Glomerular endothelial cell (primary cell): ENCODE measurements at regions not wholly inside any gene's neighbourhood (a gene's known extent, or its start where the extent isn't known, plus 50 kb on each side); places are given as distances from the start of the nearest gene placed in this dataset.

Source experiments
- DNase-seq: peaks from one replicate; pipeline ENCODE4 v3.0.0-alpha.2; 2011; ENCODE audit warnings: low read depth, low spot score; ENCODE audit errors: extremely low read depth

DNA sequence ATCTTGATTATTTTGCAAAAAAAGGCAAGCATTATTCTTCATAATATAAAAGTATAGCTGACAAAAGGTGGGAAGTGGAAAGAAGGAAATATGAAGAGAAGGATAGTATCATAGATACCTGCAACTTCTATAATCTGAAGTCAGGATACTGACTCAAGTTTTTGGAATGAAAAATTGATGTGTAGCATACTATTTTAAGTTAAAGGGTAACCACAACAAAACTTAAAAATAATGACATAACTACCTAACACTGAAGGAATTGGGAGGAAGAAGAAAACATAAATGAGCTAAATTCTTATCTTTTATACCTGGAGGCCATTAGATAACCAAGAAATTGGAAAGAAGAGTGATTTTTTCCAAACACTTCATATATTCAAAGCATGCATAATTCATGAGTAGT, 51.8 kb upstream of the TLE1 start:
- no peak for DNase-seq

DNA sequence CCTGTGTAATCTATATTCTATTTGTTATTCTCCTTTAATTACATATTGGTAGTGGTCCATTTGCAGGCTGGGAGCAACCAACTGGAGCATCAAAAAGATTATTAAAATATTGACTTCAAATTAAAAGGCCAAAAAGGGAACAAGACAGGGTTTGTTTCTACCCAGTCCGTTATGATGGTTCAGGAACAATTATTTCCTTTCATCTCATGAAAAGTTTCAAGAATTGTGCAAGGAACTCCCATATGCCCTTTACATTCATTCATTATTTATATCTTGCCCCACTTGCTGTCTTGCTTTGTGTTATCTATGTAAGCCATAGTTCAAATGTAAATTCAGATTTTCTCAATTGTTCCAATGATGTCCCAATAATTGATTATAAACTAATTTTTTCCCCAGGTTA, 58.7 kb upstream of the TLE1 start:
- DNase-seq: no peak

DNA sequence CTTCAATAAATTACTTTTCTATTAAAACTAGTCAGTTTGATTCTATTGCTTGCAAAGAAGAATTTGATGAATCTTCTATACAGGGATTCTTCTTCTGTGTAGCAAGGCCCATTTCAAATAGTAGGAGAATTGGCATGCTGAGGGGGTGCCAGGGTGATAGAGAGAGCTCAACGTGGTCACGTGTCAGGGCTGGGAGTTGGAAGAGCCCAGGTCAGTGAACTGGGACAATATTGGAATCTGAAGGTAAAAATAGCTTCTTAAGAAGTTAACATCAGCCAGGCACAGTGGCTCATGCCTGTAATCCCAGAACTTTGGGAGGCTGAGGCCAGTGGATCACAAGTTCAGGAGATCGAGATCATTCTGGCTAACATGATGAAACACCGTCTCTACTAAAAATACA, 64.1 kb upstream of the TLE1 start:
- DNase-seq: no peak

DNA sequence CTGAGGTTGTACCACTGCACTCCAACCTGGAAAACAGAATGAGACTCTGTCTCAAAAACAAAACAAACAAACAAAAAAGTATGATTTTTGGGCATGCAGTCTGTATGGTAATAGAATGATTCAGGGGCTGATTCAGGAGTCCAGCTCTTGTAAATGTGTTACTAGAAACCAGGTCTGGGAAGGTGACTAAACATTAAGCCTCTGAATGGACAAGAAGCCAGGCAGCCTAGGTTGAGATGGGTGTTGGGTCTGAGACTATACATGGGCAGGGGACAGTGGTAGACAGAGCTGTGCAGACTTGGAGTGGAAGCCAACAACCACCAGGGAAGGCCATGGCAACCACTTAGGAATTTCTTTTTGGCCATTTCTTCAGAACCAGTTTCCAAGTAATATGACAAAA, 64.9 kb upstream of the TLE1 start:
- no peak for DNase-seq

DNA sequence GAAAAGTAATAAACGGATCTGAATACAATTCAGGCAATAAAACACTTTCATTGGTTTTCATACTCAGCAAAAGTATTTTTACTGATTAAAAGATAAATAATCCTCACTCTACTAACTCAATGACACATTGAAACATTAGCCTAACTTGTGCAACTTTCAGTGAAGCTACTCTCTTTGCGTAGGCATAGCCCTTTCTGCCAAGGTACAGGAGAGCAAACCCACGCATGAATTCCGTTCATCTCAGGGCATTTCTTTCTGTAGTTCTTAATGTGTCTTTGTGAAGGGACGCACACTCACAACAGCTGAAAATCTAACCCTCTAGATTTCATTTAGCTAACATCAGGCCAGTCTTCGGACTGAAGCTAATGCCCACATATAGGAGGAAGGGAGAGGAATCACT, 66.4 kb upstream of the TLE1 start:
- DNase-seq: no peak

DNA sequence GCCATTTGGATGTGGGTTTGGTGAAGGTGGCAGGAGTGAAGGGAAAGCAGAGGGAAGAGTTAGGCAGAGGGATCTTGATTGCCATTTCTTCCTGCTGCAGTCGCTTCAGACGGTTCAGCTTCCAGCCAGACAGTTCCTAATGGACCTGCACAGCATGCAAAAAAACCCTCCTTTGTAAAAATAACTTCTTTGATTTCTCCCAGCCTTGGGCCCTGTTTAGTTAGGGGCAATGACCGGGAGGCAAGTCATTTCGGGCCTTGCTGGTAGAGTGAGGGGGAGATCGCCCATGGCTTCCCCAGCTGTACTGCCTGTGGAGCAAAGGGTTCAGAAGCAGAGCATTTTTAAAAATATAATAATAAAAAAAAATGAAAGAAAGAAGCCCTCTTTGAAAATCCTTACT, 67.2 kb upstream of the TLE1 start:
- DNase-seq: no peak

DNA sequence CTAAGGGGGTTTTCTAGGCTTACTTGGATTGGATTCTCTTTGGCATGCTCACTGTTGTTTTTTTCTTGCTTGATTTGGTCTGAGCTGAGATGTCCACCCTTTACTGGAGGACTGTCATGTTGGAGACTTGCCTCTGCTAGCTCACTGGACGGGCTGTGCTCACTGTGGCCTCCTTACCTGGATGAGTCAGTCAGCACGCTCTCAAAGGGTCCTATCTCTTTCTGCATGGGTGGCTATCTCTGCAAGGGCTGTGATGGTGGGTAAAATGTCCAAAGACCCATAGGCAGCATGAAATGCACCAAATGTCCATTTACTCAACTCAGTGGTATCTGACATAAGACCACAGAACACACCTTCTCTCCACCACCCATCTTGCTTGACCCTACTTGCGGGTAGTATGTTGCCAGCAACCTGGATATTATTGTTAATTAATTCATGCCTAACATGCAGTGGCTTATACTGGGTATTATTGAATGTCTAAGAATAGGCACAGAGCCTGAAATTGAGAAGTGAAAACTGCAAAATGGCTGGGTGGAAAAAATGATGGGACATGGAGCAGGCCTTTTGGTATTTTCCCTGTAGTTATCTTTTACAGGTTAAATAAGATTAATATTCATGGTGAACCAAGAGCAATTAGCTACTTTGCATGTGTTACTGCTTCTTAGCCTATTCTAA, 68.9 kb upstream of the TLE1 start:
- DNase-seq: no peak

DNA sequence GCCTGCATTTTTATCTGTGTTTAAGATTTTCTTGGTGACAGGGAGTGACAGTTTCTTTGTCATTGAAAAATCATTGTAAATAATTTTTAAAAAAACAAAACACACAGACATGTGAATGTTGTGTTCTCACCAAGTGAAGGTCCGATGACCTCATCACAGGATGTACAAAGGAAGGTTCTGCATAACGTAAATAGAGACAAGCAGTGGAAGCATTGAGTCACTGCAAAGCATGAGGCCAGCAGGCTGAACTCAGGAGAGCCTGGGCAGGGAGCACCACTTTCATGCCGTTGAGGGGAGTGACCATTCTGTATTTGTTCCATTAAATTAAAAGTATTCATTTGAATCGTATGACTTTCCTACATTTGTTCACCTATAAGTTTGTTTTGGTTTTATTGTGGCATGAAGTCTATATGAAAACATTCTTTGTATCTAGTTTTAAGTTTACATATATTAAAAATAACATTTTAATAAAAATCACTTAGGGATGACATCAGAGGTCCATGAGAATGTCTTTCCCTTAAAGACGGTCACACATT, 70.4 kb upstream of the TLE1 start:
- peak; percentile 96 for DNase-seq

DNA sequence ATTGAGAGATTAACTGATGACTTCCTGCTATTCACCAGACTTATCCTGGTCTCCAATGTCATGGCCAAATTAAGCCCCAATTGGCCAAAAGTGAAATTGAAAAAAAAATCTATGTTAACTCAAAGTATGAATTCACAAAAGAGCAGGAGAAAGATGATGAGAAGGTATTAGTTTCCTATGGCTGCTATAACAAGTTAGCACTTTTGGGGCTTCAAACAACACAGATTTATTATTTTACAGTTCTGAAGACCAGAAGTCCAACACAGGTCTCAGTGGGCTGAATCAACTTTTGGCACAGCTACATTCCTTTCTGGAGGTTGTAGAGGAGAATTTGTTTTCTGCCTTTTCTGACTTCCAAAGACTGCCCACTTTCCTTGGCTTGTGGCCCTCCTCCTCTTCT, 78.6 kb upstream of the TLE1 start:
- no peak for DNase-seq

DNA sequence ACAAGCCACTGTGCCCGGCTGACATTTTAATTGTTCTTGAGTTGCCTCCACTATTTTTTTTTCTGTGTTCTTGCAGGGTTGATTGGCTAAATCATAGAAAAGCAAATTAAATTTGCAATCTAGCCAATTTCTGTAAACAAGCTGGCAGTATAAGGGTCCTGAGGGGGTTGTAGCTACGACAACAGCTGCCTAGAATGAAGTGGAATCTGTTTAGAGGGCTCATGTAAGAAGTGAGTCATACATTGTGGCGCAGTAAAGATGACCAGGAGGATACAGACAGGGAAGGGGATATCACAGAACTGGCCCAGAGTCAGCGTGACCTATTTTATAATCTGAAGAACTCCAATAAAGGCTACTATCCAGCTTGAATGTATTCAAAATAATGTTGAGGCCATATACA, 82.2 kb upstream of the TLE1 start:
- no peak for DNase-seq

DNA sequence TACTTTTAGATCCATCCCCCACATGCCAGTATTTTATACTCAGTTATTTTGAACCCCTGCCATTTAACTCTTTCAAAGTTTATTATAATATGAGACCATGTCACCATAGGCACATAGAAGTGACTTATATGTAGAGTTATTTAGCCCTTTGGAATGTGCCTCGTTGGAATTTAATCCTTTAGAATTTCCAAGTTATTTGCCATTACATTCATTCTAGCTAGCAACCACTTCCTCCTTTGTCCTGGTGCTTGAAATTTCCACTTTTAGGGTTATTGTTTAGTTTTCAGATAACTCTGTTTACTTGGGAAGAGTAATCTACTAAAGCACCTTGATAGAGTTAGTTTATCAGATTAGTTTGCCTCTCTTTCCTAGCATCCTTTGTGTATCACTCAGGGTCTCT, 82.8 kb upstream of the TLE1 start:
- DNase-seq: no peak

DNA sequence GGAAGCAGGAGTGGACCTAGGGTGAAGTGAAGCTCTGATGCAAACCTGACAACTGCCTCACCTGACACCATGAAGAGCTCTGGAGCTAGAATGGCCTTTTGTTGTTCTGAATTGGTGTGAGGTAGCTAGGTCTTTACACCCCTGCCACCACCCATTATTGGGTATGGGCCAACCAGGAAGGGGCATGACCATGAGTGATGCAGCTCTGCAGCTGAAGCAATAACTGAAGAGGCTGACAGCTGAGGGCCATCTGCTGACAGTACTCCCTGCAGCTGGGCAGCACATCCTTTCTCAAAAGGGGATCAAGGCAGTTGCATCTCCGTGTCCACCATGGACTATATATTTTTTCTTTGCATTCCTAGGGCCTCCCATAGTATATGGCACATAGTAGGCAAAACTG, 87.0 kb upstream of the TLE1 start:
- DNase-seq: no peak

DNA sequence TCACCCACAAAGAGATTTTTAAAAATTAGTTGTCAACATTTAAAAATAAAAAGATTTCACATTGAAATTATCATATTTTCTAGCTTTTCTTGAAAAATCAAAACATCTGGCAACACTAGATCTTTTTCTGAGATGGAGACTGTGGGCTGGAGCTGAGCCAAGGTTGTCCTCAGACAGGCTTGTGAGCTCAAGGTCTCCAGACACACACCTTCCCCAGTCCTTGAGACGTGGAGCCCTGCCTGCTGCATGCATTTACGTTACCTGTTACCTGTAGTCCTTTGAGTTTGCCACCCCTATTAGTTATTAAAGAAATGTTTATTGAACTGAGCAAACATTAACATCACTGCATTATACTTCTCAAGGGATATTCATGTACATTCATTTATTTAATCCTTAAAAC, 87.5 kb upstream of the TLE1 start:
- DNase-seq: no peak

DNA sequence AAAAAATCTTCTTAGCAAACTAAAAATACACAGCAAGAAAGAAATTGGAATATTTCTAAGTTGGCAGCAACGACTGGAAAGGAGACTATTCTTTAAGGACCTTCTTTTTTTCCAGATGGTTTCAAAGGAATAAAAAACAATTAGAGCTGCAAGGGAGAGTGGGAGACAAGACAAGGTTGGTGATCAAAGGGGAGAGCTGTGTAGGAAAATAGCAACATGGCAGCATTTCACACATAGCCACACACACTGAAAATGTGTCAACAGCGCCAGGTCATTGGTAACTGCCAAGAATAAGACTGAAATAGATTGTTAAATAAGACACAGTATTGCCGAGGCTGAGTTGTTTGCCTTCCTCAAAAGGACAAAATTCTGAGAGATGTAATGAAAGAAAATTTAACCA, 88.1 kb upstream of the TLE1 start:
- no peak for DNase-seq

DNA sequence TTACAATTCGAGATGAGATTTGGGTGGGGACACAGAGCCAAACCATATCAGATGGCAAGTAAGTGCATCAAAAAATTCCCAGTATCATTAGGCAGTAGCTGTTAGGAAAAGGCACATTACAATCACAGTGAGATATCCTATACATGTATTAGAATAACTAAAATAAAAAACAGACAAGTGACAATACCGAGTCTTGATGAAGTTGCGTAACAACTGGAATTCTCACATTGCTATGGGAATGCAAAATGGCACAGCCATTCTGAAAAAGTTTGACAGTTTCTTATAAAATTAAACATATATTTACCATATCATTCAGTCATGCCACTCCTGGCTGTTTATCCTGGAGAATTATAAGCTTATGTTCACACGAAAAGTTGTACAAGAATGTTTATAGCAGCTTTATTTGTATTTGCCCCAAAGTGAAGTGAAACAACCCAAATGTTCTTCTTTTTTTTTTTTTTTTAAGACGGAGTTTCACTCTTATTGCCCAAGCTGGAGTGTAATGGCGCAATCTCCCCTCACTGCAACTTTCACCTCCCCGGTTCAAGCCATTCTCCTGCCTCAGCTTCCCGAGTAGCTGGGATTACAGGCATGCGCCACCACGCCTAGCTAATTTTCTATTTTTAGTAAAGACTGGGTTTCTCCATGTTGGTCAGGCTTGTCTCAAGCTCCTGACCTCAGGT, 93.1 kb upstream of the TLE1 start:
- no peak for DNase-seq

DNA sequence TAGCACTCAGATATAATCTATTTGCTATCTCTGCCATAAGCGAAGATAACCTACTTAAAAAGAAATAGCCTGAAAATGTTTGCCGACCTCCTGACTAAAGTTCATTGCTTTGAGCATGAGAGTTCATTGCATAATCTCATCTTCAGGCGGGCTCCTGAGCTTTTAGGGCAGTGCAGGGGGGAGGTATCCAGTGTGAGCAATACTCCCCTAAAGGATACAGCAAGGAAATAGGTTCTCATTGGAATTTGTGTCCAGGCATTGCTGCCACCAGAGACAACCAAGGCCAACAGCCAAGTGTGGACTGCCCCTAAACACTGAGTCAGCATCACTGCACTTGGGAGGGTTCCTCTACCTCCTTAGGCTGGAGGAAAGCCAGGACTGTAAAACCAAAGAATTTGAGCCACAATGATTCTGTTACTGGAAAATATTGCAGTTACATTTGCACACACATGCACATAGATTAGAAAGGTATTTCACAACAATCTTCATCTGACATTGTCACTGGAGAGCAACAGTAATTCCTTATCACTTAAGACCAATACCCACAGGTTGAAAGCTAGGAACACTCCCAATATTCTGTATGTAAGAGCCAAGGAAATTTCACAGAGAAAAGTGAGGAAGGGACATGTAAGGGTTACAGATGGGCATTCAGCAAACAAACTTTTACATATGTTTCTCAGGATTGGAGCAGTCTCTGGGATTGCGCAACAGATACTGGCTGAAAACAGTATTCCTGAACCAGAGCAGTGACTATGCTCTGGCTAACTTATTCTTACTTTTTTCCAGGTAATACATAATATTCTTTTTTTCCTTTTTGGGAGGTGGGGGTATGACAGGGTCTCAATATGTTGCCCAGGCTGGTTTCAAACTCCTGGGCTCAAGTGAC, 98.6 kb upstream of the TLE1 start:
- DNase-seq: no peak

DNA sequence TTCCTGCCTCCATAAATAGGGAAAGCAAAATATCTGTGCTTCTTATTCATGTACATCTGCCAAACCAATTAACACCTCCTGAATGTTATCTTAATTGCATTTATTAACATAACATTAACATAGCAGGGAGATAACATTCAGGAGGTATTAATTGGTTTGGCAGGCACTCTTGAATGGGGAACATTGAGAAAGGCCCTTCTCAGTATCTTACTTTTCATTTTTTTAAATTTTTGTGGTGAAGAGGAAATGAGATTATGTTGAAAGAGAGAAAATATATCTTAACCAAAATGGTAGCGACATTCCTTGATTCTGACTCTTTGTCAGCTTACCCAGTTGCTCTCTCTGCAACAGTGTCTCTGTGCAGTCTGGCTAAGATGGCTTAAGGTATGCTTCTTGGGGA, 100.4 kb upstream of the TLE1 start:
- DNase-seq: no peak

DNA sequence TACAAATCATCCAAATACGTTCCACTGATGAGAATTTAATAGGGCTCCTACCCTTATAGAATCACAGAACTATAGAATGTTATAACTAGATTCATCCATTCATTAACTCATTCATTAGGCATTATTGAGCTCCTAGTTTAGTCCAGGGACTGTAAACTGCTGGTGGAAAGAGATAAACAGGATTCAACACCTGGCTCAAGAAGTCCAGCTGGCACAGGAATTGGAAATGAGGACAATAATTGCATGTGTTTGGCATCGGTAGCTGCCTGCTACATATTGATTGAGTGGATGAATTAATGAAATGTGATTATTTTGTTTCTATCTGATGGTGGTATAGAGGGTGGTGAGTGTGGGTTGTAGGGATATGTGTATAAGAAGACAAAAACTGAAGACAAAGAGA, 100.8 kb upstream of the TLE1 start:
- no peak for DNase-seq

DNA sequence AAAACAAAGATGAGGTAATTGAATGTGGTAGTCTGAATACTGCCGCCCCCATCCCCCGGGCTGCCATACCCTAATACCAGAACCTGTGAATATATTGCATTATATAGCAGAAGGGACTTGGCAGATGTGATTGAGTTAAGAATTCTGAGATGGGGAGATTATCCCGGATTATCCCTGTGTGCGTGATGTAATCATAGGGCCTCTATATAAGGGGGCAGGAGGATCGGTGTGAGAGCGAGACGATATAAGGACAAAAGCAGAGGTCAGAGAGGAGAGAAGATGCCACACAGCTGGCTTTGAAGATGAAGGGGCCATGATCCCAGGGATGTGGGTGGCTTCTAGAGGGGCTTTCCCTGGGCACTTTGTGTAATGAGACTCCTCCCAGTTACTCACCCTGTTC, 101.7 kb upstream of the TLE1 start:
- no peak for DNase-seq

DNA sequence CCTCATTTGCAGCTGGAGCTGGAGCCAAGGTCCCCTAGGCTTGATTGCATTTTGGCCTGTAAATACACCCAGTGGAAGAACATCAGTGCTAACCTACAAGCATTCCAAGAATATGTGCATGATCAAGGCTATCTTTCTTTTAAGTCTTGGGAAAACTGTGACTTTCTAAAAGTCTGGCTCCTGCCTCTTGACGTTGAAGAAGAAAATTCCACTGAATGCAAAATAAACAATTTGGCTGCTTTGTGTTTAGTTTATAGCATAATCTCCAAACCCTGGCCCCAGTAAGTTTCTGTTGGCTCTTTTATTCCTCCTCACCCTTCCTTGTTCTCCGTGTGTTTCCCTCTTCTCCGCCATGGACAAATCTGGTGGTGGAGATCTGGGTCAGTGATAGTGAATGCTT, 109.3 kb upstream of the TLE1 start:
- no peak for DNase-seq

DNA sequence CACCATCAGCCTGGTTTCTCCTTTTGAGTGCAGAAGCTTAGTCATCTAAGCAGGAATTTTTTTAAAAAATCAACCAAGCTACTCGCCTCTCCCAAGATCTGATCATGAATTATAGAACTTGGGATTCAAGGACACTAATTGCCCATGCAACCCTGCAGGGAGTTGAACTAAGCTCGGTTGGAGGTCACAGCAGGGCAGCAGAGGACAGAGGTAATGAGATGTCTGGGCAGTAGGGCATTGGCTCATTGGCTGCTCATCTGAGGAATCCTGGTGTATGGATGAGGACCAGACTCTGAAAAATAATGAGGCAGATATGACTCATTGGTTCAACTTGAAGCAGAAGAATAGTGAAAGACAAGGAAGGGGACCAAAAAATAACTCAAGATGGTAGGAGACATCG, 111.8 kb upstream of the TLE1 start:
- DNase-seq: no peak

DNA sequence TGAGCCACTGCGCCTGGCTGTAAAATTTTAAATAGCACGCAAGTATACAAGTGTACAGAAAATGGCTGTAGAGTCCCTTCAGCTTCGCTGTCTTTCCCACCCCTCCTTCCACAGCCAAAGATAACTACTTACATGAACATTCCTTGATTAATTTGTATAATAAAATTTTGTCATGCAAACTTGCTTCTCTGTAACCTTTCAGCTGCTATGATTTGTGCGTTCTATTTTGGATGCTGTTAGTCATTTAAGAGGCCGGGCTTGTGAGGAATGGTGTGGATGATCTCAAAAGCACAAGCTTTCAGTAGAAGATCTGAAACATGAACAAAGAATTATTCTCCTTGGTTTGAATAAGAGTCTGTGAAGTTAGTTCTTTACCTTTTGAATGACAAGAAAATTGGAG, 115.0 kb upstream of the TLE1 start:
- no peak for DNase-seq
